Fibroblast of lung (primary cell): ENCODE measurements at regions not wholly inside any gene's neighbourhood (a gene's known extent, or its start where the extent isn't known, plus 50 kb on each side); places are given as distances from the start of the nearest gene placed in this dataset.

ENCODE experiments used
- EZH2 ChIP-seq: IDR thresholded peaks from 2 replicates; pipeline ENCODE4 v1.5.1; 2012; ENCODE audit warnings: low read length, control low read depth, mild to moderate bottlenecking; ENCODE audit errors: missing control alignments
- TF ChIP-seq, protein P1 (sequence below), 2 donors: IDR thresholded peaks in 1 of 2; conservative IDR thresholded peaks in 1 of 2; 1 replicate in 1 of 2; 2 replicates in 1 of 2; pipeline ENCODE4 v1.5.1; 2011 to 2012; ENCODE audit warnings: low read length in 2 of 2, control low read depth in 1 of 2, inconsistent platforms in 1 of 2, low read depth in 1 of 2, mild to moderate bottlenecking in 1 of 2

DNA sequence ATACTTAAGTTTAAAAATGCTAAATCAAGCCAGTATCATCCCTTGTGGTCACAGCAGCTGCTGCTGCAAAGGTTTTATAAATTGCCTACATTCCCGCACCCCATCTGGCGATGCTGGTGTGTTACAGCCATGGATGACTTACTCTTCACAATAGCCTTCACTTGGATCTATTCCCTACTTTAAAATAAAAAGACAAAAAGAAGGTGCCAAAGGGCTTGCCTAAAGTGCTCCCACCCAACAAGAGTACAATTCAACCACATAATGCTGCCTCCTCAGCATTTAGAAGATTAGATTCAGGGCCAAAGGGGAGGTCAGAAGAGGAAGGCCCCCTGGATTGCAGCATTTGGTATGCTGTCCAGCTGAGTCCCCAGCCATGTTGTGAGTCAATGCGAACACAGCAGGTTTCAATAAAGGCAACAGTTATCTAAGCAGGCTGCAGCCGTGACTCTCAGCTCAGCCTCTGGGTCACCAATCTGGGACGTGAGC is 176.1 kb downstream of the DAD1 start:
- no peak for TF ChIP-seq EZH2
- TF ChIP-seq, protein P1, sequence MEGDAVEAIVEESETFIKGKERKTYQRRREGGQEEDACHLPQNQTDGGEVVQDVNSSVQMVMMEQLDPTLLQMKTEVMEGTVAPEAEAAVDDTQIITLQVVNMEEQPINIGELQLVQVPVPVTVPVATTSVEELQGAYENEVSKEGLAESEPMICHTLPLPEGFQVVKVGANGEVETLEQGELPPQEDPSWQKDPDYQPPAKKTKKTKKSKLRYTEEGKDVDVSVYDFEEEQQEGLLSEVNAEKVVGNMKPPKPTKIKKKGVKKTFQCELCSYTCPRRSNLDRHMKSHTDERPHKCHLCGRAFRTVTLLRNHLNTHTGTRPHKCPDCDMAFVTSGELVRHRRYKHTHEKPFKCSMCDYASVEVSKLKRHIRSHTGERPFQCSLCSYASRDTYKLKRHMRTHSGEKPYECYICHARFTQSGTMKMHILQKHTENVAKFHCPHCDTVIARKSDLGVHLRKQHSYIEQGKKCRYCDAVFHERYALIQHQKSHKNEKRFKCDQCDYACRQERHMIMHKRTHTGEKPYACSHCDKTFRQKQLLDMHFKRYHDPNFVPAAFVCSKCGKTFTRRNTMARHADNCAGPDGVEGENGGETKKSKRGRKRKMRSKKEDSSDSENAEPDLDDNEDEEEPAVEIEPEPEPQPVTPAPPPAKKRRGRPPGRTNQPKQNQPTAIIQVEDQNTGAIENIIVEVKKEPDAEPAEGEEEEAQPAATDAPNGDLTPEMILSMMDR (conservative IDR thresholded peaks at IDR 0.05 in 1 of 2, IDR thresholded peaks at IDR 0.05 in 1 of 2; ENCODE audit: low read depth in 1 of 2, low read length in 2 of 2): no peak
